Dendritic cell treated with granulocyte-macrophage colony-stimulating factor and Interleukin-4, amounts not matched to agents 40 ng/mL and 50 ng/mL, for 4 days (primary cell): ENCODE measurements at regions not wholly inside any gene's neighbourhood (a gene's known extent, or its start where the extent isn't known, plus 50 kb on each side); places are given as distances from the start of the nearest gene placed in this dataset.

ENCODE experiments used
- H3K27ac Mint-ChIP-seq: one replicate; pipeline ENCODE4 v1.8.0; 2022; ENCODE audit warnings: mild to moderate bottlenecking, mixed read lengths
- H3K27me3 Mint-ChIP-seq: one replicate; pipeline ENCODE4 v1.8.0; 2022; ENCODE audit warnings: mild to moderate bottlenecking, mixed read lengths
- H3K36me3 Mint-ChIP-seq: one replicate; pipeline ENCODE4 v1.8.0; 2022; ENCODE audit warnings: low read depth, mixed read lengths
- H3K4me1 Mint-ChIP-seq: one replicate; pipeline ENCODE4 v1.8.0; 2022; ENCODE audit warnings: low read depth, mixed read lengths
- H3K4me3 Mint-ChIP-seq: one replicate; pipeline ENCODE4 v1.8.0; 2022; ENCODE audit warnings: mild to moderate bottlenecking, moderate library complexity, mixed read lengths
- H3K9me3 Mint-ChIP-seq: one replicate; pipeline ENCODE4 v1.8.0; 2022; ENCODE audit warnings: mixed read lengths
- intact Hi-C: fragments of 100-400 bp; cut with micrococcal nuclease; formaldehyde crosslinking; loops from one replicate; pipeline ENCODE4 v1.15.0; 2022

GRCh38 chr13:44815623-44816022 is 173.6 kb downstream of the NUFIP1 start:
- Mint-ChIP-seq H3K4me1 (peaks cover 5% of the 10 kb centered on the region), H3K4me3 (no peak overlapping the region), H3K9me3 (no peaks in the 10 kb centered on the region), H3K36me3 (no peaks in the 10 kb centered on the region), H3K27me3 (no peaks in the 10 kb centered on the region), H3K27ac (no peak overlapping the region)
- intact Hi-C loops = no loop called here

GRCh38 chr13:44814836-44815235 is 174.4 kb downstream of the NUFIP1 start:
- peaks cover 5% of the 10 kb centered on the region for H3K4me1 Mint-ChIP-seq
- H3K27me3 Mint-ChIP-seq = no peaks in the 10 kb centered on the region
- H3K36me3 Mint-ChIP-seq = no peaks in the 10 kb centered on the region
- H3K27ac Mint-ChIP-seq = no peak overlapping the region
- intact Hi-C loops = no loop called here
- no peak overlapping the region for H3K4me3 Mint-ChIP-seq
- no peaks in the 10 kb centered on the region for H3K9me3 Mint-ChIP-seq

GRCh38 chr13:44814161-44814560 is 175.1 kb downstream of the NUFIP1 start:
- intact Hi-C loops = no loop called here
- H3K27ac Mint-ChIP-seq = no peak overlapping the region

GRCh38 chr13:44812818-44813217 is 176.5 kb downstream of the NUFIP1 start:
- Mint-ChIP-seq H3K4me1 (peaks cover 5% of the 10 kb centered on the region), H3K9me3 (no peaks in the 10 kb centered on the region), H3K36me3 (no peaks in the 10 kb centered on the region), H3K4me3 (no peak overlapping the region), H3K27ac (no peak overlapping the region), H3K27me3 (no peaks in the 10 kb centered on the region)
- intact Hi-C loops = no loop called here

More at GRCh38 chr13:44814161-44814560, 175.1 kb downstream of the NUFIP1 start:
- no peaks in the 10 kb centered on the region for H3K9me3 Mint-ChIP-seq
- no peak overlapping the region for H3K4me3 Mint-ChIP-seq
- no peaks in the 10 kb centered on the region for H3K27me3 Mint-ChIP-seq
- H3K36me3 Mint-ChIP-seq = no peaks in the 10 kb centered on the region
- H3K4me1 Mint-ChIP-seq = peaks cover 5% of the 10 kb centered on the region

- no peaks in the 10 kb centered on the region for H3K4me1 Mint-ChIP-seq
- H3K27ac Mint-ChIP-seq = no peak overlapping the region
- no peaks in the 10 kb centered on the region for H3K27me3 Mint-ChIP-seq
- H3K9me3 Mint-ChIP-seq = no peaks in the 10 kb centered on the region
- intact Hi-C loops = no loop called here
- H3K4me3 Mint-ChIP-seq = no peak overlapping the region
- H3K36me3 Mint-ChIP-seq = no peaks in the 10 kb centered on the region
Measured at GRCh38 chr13:44810061-44810840, 179.0 kb downstream of the NUFIP1 start.

GRCh38 chr13:44809190-44809589 is 180.1 kb downstream of the NUFIP1 start:
- peaks cover 2% of the 10 kb centered on the region for H3K27me3 Mint-ChIP-seq
- H3K27ac Mint-ChIP-seq = no peak overlapping the region
- H3K4me1 Mint-ChIP-seq = no peaks in the 10 kb centered on the region
- no peaks in the 10 kb centered on the region for H3K9me3 Mint-ChIP-seq
- no peaks in the 10 kb centered on the region for H3K36me3 Mint-ChIP-seq
- intact Hi-C loops = no loop called here
- H3K4me3 Mint-ChIP-seq = no peak overlapping the region

GRCh38 chr13:44808185-44808584 is 181.1 kb downstream of the NUFIP1 start:
- intact Hi-C loops = no loop called here
- no peaks in the 10 kb centered on the region for H3K9me3 Mint-ChIP-seq
- no peaks in the 10 kb centered on the region for H3K36me3 Mint-ChIP-seq
- H3K27ac Mint-ChIP-seq = no peak overlapping the region
- H3K4me3 Mint-ChIP-seq = no peak overlapping the region
- peaks cover 2% of the 10 kb centered on the region for H3K27me3 Mint-ChIP-seq
- no peaks in the 10 kb centered on the region for H3K4me1 Mint-ChIP-seq

GRCh38 chr13:44807449-44808034 is 181.7 kb downstream of the NUFIP1 start:
- H3K4me1 Mint-ChIP-seq = peaks cover 3% of the 10 kb centered on the region
- no peak overlapping the region for H3K27ac Mint-ChIP-seq
- H3K27me3 Mint-ChIP-seq = peaks cover 2% of the 10 kb centered on the region
- intact Hi-C loops = no loop called here
- no peaks in the 10 kb centered on the region for H3K36me3 Mint-ChIP-seq
- H3K9me3 Mint-ChIP-seq = no peaks in the 10 kb centered on the region
- H3K4me3 Mint-ChIP-seq = no peak overlapping the region

- Mint-ChIP-seq H3K4me3 (no peak overlapping the region), H3K9me3 (no peaks in the 10 kb centered on the region), H3K27me3 (peaks cover 2% of the 10 kb centered on the region), H3K36me3 (no peaks in the 10 kb centered on the region), H3K4me1 (peaks cover 10% of the 10 kb centered on the region), H3K27ac (no peak overlapping the region)
- intact Hi-C loops = no loop called here
Measured at GRCh38 chr13:44806826-44807225, 182.4 kb downstream of the NUFIP1 start.

- Mint-ChIP-seq H3K4me1 (peaks cover 12% of the 10 kb centered on the region), H3K4me3 (no peak overlapping the region), H3K36me3 (no peaks in the 10 kb centered on the region), H3K27ac (no peak overlapping the region), H3K27me3 (peaks cover 2% of the 10 kb centered on the region), H3K9me3 (no peaks in the 10 kb centered on the region)
- intact Hi-C loops = no loop called here
Measured at GRCh38 chr13:44805585-44805984, 183.7 kb downstream of the NUFIP1 start.

GRCh38 chr13:44803390-44803789 is 185.9 kb downstream of the NUFIP1 start:
- Mint-ChIP-seq H3K36me3 (no peaks in the 10 kb centered on the region), H3K27ac (no peak overlapping the region), H3K9me3 (no peaks in the 10 kb centered on the region), H3K4me1 (peaks cover 12% of the 10 kb centered on the region), H3K27me3 (peaks cover 2% of the 10 kb centered on the region), H3K4me3 (no peak overlapping the region)
- intact Hi-C loops = no loop called here

- intact Hi-C loops = no loop called here
- H3K9me3 Mint-ChIP-seq = no peaks in the 10 kb centered on the region
- H3K27ac Mint-ChIP-seq = no peak overlapping the region
- H3K36me3 Mint-ChIP-seq = no peaks in the 10 kb centered on the region
- H3K4me1 Mint-ChIP-seq = peaks cover 12% of the 10 kb centered on the region
- H3K27me3 Mint-ChIP-seq = peaks cover 2% of the 10 kb centered on the region
- no peak overlapping the region for H3K4me3 Mint-ChIP-seq
Measured at GRCh38 chr13:44802491-44802890, 186.8 kb downstream of the NUFIP1 start.

- H3K9me3 Mint-ChIP-seq = no peaks in the 10 kb centered on the region
- no peak overlapping the region for H3K27ac Mint-ChIP-seq
- peaks cover 12% of the 10 kb centered on the region for H3K4me1 Mint-ChIP-seq
- H3K36me3 Mint-ChIP-seq = no peaks in the 10 kb centered on the region
- no peak overlapping the region for H3K4me3 Mint-ChIP-seq
- H3K27me3 Mint-ChIP-seq = peaks cover 2% of the 10 kb centered on the region
- intact Hi-C loops = no loop called here
Measured at GRCh38 chr13:44801990-44802389, 187.3 kb downstream of the NUFIP1 start.

- Mint-ChIP-seq H3K4me1 (peaks cover 12% of the 10 kb centered on the region), H3K27ac (no peak overlapping the region), H3K27me3 (peaks cover 2% of the 10 kb centered on the region), H3K9me3 (no peaks in the 10 kb centered on the region), H3K36me3 (no peaks in the 10 kb centered on the region), H3K4me3 (no peak overlapping the region)
- intact Hi-C loops = no loop called here
Measured at GRCh38 chr13:44800626-44801025, 188.6 kb downstream of the NUFIP1 start.

GRCh38 chr13:44797685-44798084 is 191.6 kb downstream of the NUFIP1 start:
- intact Hi-C loops = no loop called here
- Mint-ChIP-seq H3K9me3 (peaks cover 11% of the 10 kb centered on the region), H3K27ac (no peak overlapping the region), H3K4me1 (peaks cover 10% of the 10 kb centered on the region), H3K4me3 (no peak overlapping the region), H3K36me3 (no peaks in the 10 kb centered on the region), H3K27me3 (no peaks in the 10 kb centered on the region)
